IPS-NIHi7 (cell line): ENCODE measurements at regions not wholly inside any gene's neighbourhood (a gene's known extent, or its start where the extent isn't known, plus 50 kb on each side); places are given as distances from the start of the nearest gene placed in this dataset.

Experiments
- DNase-seq: peaks from one replicate; pipeline ENCODE4 v3.0.0; 2012; ENCODE audit warnings: mixed read lengths; ENCODE audit errors: extremely low spot score

DNA sequence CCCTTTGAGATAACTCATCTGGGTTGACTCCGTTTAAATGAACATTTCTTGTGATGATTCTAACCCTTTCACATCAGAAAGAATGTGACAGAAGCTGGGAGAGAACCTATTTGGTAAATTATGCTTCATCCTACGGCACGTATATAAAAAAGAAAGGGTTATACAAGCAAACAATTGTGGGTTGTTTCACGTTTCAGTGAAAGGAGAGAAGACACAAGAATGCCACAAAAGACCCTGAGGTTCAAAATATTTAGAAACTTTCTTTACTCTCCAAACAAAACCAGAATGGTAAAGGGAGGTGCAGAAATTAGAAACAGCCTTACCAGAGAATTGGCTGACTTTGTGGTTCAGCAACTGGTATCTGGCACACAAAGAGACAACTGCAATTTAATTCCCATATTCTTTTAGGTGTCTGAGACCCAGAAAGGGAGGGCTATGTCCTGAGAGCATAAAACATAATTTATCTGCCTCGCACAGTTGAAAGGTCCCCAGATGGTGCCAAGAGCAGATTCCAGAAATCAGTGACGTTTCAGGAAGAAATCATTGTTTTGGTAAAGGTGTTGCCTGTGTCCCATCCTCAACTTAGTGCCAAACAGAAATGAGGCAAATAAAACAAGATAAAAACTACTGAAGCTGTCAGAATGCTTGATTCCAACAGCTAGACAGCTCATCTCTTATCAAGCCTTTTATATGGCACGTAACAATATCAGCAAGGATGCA is 361.4 kb downstream of the EFNB2 start:
- DNase-seq = no peak

DNA sequence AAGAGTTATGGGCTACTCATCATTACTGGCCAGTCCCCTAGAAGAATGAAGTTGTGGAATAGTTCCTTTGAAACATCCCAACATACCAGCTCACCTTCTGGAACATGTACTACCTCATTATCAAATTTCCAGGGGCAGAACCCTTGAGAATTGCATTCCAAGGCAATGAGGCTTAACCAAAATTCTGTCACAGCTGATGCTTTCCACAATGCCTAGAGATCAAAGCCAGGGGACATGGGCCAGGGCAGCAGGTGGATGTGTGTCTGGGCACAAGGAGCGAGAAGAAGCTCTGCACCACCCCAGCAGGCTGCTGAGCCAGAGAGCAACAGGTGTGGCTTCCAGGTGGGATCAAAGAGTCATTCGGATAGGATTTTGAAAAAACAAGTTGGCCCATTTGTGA is 362.1 kb downstream of the EFNB2 start:
- DNase-seq = no peak

DNA sequence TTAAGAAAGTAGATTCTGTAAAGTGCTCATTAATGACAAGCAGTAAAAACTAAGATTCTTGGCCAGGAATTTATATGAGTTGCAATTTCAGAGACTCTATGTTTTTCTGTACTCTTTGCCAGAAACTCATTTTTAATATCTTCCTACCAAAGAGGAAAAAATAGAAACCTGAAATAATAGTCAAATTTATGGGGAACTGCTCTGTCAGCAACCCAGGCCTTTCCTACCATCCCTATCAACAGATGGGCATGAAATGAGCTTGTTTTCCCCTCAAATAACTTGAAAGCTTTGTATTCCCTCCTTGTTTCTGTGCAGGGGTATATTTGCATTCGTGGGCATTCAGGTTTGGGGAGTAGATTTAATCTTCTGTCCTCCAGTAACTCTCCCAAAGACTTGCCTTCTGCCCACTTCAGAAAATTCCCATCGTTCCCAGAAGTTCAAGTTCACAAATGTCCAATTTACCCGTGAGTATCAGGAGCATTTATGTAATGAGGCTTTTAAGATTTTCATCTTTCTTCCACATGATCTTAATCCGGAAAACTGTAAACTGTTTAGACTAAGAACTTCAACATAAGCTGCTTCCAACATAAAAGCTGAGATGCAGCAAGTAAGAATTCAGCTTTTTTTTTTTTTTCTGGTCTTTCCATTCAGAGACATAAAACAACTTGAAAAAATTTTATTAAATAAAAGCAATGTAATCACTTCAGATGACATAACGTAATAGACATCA is 363.1 kb downstream of the EFNB2 start:
- no peak for DNase-seq

DNA sequence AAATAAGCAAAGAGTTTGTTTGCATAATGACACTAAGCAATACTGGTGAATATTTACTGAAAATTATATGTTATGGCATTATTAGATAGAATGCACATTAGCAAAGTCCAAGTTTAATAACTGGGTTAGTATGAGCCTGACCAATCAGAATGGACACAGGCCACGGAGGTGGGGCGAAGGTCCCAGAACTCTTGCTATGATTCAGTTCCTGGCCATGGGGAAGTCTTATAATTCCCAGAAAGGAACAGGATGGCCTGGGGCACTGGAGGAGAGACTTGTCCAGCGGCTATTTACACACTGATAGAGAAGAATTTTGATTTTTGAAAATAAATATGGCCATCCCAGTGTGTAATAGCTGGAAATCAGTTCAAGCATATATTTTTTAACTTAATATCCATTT is 372.0 kb downstream of the EFNB2 start:
- no peak for DNase-seq

DNA sequence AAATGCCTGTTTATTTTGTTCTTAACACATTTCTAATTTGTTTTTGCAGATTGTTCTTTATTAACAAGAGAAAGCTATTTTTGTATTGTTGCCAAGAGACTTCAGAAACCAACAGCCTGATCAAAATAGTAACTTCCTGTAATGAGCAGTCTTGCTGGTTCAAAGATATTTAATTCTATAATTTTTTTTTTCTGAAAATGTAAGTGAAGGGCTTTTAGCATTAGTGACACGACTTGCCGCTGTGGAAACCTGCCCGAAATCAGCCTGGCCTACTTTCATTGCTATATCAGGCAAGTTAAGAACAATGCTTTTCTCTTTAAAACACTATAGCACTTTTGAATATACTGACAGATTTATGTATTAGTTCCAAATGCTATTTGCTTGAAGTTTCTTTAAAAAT is 374.3 kb downstream of the EFNB2 start:
- DNase-seq = no peak

DNA sequence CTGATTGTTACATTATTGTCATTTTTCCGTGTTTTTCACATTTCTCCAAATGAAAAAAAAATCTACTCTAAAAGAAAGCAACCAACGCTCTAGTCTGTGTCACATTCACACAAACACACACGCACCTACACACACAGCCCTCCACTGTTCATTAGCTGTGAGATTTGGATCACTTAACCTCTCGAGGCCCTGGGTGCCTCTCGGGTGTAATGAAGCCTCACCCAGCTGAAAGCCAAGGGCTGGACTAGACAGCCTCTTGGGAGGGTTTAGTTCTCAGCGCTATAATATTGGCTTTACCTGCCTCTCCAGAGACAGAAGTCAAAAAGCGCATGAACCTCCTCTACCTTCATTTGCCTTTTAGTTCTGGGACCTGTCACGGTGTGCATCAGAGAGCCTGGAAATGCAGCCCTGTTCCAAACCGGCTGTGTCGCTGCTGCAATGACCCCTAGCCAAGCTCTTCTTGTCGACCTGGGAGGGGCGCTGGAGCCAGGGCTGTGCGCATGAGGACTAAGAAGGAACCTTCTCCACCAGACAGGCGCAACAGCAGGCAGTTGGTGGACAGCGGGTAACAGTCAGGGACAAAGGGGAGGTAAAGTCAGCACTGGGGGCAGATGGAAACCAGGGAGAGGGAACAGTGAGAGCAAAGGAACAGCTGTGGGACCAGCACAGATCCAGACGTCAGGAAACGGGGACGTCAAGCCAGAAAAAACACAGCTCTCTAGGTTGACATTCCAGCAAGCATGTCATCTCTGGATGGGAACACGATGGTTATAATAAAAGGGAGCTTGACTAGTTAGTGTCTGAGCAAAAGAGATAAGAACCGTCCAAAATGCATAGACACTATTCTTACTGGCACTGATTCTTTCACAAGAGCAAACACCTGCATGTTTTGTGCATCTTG is 375.9 kb downstream of the EFNB2 start:
- no peak for DNase-seq

DNA sequence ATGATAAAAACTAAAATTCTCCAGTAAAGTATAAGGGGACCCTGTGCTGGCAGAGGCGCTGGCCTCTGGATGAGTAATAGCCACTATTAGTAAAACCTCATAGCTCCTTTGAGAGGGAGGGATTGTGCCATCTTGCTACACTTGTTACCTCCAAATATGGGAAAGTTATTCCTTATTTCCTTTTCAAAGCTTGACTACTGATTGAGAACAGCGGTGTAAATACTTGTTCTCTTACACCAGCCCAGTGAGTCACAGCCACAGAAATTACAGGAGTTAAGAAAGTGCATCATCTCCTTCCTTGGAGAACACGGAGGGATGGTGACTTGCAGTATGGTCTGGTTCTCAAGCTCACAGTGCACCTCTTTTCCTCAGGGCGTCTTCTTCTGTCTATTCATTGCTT is 379.0 kb downstream of the EFNB2 start:
- no peak for DNase-seq

DNA sequence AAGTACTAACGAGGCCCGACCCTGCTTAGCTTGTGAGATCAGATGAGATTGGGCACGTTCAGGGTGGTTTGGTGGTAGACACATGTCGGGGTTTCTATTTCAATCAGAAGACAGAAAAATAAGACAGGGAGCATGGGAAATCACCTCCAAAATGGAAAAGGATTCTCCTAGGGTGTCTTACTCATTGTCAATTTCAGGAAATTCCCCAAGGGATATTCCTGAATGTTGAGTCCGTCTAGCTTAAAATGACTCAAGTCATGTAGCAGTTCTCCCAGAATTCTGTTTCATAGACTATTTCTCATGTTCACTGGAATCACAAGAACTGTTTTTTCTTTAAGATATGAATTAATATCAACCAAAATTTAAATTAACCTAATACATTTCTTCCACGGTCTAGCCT is 380.1 kb downstream of the EFNB2 start:
- DNase-seq = no peak

DNA sequence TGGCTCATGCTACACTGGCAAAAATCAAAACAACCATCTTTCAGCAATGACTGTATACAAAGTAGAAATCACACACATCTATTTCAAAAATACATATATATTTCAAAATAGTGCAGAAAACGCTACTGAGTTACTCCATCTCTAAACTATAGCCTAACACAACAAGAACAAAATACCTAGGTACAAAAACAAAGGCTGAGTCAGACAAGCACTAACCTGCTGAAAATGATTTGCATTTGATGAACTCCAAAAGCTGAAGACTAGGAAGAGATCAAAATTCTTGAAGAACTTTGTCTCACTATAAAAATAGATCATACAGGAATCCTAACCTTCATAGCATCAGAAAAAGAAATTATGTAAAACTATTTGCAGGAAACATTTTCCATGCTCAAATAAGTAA is 381.6 kb downstream of the EFNB2 start:
- DNase-seq = no peak

DNA sequence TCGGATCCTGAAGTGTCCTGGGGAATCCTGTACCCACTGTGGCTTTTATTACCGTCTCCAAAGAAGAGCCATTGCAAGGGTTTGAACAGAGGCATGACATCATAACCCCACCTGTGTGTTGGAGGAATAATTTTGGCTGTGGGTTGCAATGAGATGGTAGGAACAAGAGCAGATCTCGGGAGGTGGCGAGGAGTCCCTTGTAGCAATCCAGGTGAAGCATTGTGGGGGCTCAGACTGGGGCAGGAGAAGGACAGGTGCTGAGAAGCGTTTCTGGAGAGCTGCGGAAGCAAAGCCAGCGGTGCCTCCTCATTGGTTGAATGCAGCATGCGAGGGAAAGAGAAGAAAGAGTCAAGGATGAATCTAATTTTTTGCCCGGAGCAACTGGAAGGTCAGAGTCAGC is 382.4 kb downstream of the EFNB2 start:
- no peak for DNase-seq

DNA sequence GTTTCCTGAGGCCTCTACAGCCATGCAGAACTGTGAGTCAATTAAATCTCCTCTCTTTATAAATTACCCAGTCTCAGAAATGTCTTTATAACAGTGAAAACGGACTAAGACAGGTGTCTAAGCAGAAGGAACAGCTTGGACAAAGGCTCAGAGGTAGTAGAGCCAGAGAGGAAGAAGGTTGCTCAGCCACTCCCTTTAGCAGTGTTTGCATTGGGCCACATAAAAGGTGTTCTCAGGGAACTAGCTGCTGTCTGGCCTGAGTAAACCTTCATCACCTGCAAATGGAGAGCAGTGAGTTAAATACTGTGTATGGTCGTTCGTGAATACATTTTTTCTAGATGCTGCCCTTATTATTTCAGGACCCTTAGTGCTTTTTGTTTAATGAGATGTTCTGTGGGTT is 383.4 kb downstream of the EFNB2 start:
- no peak for DNase-seq

DNA sequence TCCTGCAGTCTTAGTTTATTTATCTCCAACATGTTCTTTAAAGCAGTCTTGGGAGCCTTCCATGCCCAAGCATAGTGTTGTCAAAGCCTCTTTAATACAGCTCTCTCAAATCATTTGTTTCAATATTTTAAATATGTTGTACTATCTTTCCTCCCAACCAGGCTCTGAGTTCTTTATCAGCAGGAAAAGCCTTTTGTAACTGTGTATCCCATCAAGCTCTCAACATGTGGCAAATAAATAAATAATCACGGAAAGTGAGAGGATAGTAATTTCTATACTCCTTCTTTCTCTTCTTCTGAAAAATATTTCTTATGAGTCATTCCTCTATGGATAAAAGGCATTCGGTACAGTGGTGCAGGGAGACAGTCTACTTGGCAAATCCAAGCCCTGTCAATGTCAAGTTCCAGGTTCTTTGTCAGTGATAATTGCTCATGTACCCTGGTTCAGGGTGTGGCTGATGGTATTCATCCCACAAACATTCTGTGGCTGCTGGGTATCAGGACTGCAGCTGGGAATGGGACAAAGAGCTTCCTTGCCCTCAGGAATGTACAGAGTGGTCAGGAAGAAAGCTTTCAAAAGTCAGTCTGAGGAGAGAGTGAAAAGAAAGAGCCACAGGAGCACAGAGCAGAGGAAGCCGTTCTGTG is 384.3 kb downstream of the EFNB2 start:
- peak; percentile 31 for DNase-seq

DNA sequence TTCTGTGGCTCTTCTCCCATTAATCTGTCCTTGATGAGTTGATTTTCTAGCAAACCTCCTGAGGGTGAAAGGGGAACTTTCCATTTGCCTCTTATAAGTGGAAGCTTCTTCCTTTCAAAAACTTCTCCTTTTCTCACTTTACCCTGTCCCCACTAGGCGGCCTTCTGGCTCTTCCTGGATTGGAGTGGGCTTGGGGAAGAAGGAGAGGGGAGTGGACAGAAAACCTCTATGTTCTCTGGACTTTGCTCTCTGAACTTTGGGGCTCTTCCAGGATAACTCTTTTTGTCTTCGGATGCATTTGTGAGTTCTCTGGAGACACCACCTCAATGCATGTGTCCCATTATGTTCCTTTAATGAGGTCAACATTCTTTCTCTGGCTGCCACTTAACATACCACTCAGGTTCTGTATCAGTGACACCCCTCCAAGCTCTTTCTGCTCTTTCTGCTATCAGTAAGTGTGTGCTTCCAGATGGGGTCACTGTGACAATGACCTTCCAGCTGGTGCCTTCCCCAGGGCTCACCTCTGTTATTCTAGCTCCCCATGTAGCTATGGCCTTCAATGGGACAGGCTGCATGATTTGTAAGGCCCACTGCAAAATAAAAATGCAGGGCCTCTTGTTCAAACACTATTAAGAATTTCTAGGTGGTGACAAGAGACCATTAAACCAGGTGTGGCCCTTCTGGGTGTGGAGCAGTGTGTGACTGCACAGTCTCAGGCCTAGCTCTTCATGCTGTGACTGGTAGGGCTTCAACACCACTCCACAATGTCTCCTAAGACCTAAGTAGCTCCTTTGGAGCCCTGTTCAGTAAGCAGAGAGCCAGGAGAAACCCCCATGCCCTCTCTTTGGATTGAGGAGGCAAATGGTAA is 389.2 kb downstream of the EFNB2 start:
- peak; percentile 25 for DNase-seq

DNA sequence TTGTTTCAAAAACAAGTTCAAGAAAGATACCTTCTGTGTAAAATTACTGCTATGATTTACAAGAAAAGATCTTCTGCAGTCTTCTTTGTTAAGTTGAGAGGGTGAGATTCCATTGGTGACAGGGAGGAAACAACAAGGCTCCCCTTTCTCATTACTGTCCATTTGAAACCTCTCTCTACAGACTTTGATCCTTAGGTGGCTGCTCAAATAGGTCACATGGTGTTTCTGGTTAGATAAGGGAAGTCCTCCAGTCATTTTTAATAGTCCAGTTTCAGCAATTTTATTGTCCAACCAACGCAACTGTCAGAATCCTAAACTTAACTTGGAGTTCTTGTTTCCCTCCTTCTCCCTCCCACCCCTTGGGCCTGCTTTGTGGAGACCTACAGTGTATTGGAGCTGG is 390.4 kb downstream of the EFNB2 start:
- DNase-seq = no peak

DNA sequence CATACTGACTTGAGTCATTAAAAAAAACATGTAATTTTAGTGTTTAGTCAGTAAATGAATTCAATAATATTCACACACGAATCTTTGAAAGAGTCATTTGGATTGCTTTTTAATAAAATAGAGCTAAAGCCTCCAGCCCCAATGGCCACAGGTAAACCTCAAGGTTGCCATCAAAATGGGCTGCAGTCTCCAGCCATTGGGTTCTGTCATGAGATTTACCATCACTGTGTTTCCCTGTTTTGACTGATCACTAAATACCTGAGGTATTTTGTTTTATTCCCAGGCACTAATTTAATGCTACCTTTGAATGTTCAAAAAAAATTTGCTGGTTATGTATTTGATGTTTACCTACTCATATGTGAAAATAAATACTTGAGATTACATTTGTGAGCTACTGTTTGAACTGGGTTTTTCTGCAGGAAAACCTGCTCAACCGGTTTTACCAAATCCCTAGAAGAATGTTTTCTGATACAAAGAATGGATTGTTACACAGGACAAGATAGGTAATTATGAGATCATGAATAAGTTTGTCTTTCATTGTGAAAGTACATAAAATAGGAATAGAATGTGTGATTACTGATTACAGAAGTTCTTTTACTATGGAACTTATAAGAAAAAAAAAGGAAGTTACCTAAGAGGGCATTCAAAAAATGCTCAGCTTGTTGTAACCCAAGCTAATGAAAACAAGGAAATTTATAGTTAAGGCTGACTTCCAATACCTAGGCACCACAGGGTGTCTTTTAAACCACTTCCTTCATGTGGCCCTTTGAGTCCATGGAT is 391.3 kb downstream of the EFNB2 start:
- DNase-seq = no peak

DNA sequence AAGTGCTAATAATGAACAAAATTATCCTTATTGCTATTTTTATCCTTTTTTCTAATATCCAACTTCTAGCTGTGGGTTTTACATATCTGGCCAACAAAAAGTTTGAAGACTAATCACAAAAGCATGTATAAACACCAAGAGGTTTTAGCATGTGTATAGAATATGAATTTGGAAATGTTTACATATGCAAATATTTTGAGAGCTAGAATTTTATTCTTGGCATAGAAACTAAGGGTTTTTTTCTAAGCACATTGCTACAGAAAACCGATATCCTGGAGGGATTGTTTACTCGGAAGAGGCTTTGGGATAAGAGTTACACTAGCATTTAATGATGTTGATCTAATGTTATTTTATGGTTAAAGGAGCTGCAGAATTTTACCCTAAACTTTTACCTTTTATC is 392.1 kb downstream of the EFNB2 start:
- DNase-seq = no peak

DNA sequence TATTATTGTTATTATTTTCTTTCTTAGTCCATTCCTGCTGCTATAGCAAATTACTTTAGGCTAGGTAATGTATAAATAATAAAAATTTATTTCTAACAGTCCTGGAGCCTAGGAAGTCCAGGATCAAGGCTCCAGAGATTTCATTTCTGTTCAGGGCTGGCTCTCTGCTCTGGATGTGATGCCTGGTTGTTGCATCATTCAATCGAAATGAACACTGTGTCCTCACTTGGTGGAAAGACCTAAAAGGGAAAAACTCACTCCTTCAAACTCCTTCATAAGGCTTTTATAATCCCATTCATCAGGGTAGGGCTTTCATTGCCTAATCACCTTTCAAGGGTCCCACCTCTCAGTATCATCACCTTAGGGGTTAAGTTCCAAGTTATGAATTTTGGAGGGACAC is 395.0 kb downstream of the EFNB2 start:
- DNase-seq = no peak

DNA sequence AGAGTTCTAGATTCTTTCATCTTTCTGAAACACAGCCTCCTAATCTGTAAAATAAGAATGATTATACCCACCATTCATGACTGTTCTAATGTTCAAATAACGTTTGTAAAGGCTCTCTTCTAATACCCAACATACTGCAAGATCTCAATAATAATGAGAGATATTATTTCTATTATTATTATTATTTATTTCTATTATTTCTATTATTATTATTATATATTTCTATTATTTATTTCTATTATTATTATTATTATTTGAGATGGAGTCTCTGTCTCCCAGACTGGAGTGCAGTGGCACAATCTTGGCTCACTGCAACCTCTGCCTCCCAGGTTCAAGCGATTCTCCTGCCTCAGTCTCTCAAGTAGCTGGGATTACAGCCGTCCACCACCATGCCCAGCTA is 395.5 kb downstream of the EFNB2 start:
- no peak for DNase-seq

DNA sequence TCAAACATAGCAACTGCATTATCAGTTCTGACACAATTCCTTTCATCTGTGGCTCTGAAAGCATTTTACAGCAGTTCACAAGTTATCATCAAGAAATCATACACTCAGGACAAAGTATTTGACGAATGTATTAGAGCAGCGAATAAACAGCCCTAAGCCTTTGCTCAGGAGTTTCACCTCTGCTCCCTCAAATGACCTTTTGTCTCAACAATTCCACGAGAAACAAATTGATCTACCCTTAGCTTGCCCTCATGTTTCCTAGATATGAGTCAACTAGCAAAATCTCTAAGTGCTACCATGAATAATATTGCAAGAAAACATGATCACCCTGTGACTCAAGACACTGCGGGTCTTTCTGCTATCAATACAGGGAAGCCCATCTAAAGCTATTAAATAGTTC is 396.1 kb downstream of the EFNB2 start:
- DNase-seq = no peak

DNA sequence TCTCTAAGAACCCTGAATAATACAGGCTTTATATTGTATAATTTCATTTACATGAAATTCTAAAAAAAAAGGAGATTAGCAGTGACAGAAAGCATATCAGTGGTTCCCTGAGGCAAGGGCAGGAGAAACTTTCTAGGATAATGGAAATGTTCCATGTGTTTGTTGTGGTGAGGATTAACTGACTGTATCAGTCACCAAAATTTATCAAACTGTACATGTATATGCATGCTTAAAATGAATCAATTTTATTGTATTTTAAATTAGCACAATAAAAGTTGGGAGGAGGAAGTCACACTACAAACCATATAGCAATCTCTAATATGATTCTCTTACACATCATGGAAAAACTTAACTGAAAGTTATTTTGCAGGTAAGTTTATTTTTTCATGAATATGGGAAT is 396.8 kb downstream of the EFNB2 start:
- no peak for DNase-seq
